ENCODE measurements at regions not wholly inside any gene's neighbourhood (a gene's known extent, or its start where the extent isn't known, plus 50 kb on each side); places are given as distances from the start of the nearest gene placed in this dataset.

DNA sequence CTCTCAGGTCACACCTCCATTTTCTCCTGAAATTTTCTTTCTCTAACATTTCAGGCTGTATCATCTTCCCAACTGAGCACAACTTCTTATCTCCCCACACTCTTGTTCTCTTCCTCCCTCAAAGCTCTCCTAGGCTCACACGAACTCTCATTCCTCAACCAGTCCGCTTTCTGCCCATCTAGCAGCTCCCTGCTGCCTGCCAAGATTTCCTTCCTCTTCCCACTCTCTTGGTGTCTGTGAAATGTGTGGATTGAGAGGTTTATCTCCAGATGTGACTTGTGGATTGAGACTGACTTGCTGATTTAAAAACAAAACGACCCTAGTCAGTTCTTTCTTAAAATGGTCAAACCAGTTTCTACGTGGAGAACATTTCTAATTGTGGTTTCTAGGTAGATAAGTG, 106.3 kb downstream of the MTNR1B start:
- H3K4me3 ChIP-seq (ENCODE audit: low read length in 2 of 2): no peak overlapping the region
- no peaks in the 10 kb centered on the region for H3K36me3 Mint-ChIP-seq
- no peak overlapping the region for H3K4me3 Mint-ChIP-seq
- ChIA-PET POLR2A (ENCODE audit: partially characterized antibody) (no interaction called here), CTCF (ENCODE audit: partially characterized antibody) (no interaction called here)
- H3K27me3 Mint-ChIP-seq: peaks cover 4 to 7% of the 10 kb centered on the region in 2 donors
- H3K4me1 Mint-ChIP-seq: no peaks in the 10 kb centered on the region
- no peaks in the 10 kb centered on the region for H3K9me3 ChIP-seq (ENCODE audit: control insufficient read depth in 1 of 2, low read length in 2 of 2)
- peaks cover 0 to 2% (median 0%) of the 10 kb centered on the region in 8 donors for H3K9me3 Mint-ChIP-seq
- no peaks in the 10 kb centered on the region for H3K27me3 ChIP-seq (ENCODE audit: insufficient read depth, low read length)
- no peak overlapping the region for H3K27ac ChIP-seq (ENCODE audit: low read depth, low read length)
- H3K36me3 ChIP-seq (ENCODE audit: insufficient read depth, low read length): no peaks in the 10 kb centered on the region
- H3K27ac Mint-ChIP-seq: no peak overlapping the region
- intact Hi-C loops (cut with micrococcal nuclease): no loop called here
- DNase-seq: no peak
- no peaks in the 10 kb centered on the region for H3K4me1 ChIP-seq (ENCODE audit: insufficient read depth, low read length)

DNA sequence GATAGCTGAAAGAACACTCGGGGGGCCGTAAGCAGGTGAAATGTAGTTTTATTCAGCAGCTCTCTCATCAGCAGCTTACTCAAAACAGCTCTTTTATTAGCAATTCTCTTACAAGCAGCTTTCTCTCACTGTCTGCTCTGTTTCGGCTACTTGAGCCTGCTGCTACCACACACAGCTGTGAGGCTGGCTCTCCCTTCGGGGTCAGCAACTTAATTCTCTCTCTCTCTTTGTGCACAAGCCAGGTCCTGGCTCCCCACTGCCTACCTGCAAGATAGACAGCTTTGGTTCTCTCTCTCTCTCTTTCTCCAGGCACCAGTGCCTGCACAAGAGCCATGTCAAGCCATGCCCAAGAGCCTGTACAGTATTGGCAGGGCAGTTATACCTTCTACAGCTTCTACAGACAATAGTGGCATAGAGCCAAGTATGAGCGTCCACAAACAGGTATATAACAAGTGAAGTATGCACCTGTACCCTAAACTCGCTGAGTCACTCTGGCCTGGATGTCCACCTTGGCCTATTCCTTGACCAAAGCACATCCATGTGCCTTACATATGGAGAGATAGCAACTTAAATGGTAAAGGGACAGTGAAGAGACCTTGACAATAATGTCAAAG, 110.8 kb downstream of the MTNR1B start:
- no peak for DNase-seq
- Histone ChIP-seq H3K4me1 (ENCODE audit: insufficient read depth, low read length) (no peaks in the 10 kb centered on the region), H3K27me3 (ENCODE audit: insufficient read depth, low read length) (no peaks in the 10 kb centered on the region), H3K36me3 (ENCODE audit: insufficient read depth, low read length) (no peaks in the 10 kb centered on the region), H3K27ac (ENCODE audit: low read depth, low read length) (no peak overlapping the region), H3K4me3 (ENCODE audit: low read length in 2 of 2) (no peak overlapping the region), H3K9me3 (ENCODE audit: control insufficient read depth in 1 of 2, low read length in 2 of 2) (no peaks in the 10 kb centered on the region)
- no peaks in the 10 kb centered on the region for H3K4me1 Mint-ChIP-seq
- ChIA-PET CTCF (ENCODE audit: partially characterized antibody) (no interaction called here), POLR2A (ENCODE audit: partially characterized antibody) (no interaction called here)
- no peak overlapping the region for H3K4me3 Mint-ChIP-seq
- no peak overlapping the region for H3K27ac Mint-ChIP-seq
- H3K9me3 Mint-ChIP-seq: no peaks in the 10 kb centered on the region
- intact Hi-C loops (cut with micrococcal nuclease): no loop called here
- H3K36me3 Mint-ChIP-seq: no peaks in the 10 kb centered on the region
- peaks cover 0 to 8% of the 10 kb centered on the region in 2 donors for H3K27me3 Mint-ChIP-seq

DNA sequence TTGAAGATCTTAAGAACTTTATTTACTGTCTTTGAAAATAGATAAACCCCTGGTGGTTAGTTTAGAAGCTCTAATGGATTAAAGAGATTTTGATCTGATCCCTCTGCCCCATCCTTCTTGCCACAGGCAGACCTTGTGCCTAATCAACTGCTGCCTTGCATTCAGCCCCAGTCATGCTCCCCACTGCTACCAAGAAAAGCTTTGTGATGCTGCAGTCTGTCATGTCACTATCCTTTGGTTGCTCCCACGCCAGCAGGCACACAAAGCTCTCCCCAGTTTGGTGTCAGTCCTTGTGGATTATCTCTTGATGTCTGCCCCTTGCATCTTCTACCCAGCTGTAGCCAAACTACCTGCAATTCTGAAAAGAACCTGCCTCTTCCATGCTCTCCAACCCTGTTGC, 112.2 kb downstream of the MTNR1B start:
- intact Hi-C loops (cut with micrococcal nuclease): no loop called here
- H3K9me3 ChIP-seq (ENCODE audit: control insufficient read depth in 1 of 2, low read length in 2 of 2): no peaks in the 10 kb centered on the region
- ChIA-PET POLR2A (ENCODE audit: partially characterized antibody) (no interaction called here), CTCF (ENCODE audit: partially characterized antibody) (no interaction called here)
- Mint-ChIP-seq H3K27me3 (peaks cover 0 to 9% of the 10 kb centered on the region in 2 donors), H3K9me3 (no peaks in the 10 kb centered on the region), H3K27ac (no peak overlapping the region), H3K36me3 (no peaks in the 10 kb centered on the region), H3K4me3 (no peak overlapping the region), H3K4me1 (no peaks in the 10 kb centered on the region)
- no peak overlapping the region for H3K27ac ChIP-seq (ENCODE audit: low read depth, low read length)
- H3K27me3 ChIP-seq (ENCODE audit: insufficient read depth, low read length): no peaks in the 10 kb centered on the region
- DNase-seq: no peak
- H3K36me3 ChIP-seq (ENCODE audit: insufficient read depth, low read length): no peaks in the 10 kb centered on the region
- no peaks in the 10 kb centered on the region for H3K4me1 ChIP-seq (ENCODE audit: insufficient read depth, low read length)
- no peak overlapping the region for H3K4me3 ChIP-seq (ENCODE audit: low read length in 2 of 2)

DNA sequence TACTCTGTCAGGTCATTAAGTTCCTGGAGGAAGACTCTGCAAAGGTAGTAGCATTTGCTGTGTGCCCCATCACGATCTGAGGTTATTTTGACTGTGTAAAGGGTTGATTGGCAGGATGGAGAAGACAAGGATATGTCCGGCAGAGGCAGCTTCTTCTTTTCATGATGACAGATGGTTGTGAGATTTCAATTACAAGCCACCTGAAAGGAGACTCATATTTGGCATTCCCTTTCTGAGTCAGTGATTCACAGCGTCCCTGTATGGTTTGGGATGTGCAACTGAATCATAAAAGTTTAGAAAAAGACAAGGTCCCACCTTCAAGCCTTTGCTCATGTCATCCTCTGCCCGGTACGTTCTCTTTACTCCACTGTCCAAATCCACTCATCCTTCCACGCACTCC, 113.4 kb downstream of the MTNR1B start:
- intact Hi-C loops (cut with micrococcal nuclease): no loop called here
- Histone ChIP-seq H3K27me3 (ENCODE audit: insufficient read depth, low read length) (no peaks in the 10 kb centered on the region), H3K9me3 (ENCODE audit: control insufficient read depth in 1 of 2, low read length in 2 of 2) (no peaks in the 10 kb centered on the region), H3K36me3 (ENCODE audit: insufficient read depth, low read length) (no peaks in the 10 kb centered on the region), H3K4me3 (ENCODE audit: low read length in 2 of 2) (no peak overlapping the region), H3K27ac (ENCODE audit: low read depth, low read length) (no peak overlapping the region), H3K4me1 (ENCODE audit: insufficient read depth, low read length) (no peaks in the 10 kb centered on the region)
- no peak overlapping the region for H3K4me3 Mint-ChIP-seq
- no peaks in the 10 kb centered on the region for H3K9me3 Mint-ChIP-seq
- H3K36me3 Mint-ChIP-seq: no peaks in the 10 kb centered on the region
- no peak for DNase-seq
- no peak overlapping the region for H3K27ac Mint-ChIP-seq
- no peaks in the 10 kb centered on the region for H3K4me1 Mint-ChIP-seq
- H3K27me3 Mint-ChIP-seq: peaks cover 0 to 5% of the 10 kb centered on the region in 2 donors
- POLR2A ChIA-PET (ENCODE audit: partially characterized antibody): no interaction called here
- CTCF ChIA-PET (ENCODE audit: partially characterized antibody): no interaction called here

DNA sequence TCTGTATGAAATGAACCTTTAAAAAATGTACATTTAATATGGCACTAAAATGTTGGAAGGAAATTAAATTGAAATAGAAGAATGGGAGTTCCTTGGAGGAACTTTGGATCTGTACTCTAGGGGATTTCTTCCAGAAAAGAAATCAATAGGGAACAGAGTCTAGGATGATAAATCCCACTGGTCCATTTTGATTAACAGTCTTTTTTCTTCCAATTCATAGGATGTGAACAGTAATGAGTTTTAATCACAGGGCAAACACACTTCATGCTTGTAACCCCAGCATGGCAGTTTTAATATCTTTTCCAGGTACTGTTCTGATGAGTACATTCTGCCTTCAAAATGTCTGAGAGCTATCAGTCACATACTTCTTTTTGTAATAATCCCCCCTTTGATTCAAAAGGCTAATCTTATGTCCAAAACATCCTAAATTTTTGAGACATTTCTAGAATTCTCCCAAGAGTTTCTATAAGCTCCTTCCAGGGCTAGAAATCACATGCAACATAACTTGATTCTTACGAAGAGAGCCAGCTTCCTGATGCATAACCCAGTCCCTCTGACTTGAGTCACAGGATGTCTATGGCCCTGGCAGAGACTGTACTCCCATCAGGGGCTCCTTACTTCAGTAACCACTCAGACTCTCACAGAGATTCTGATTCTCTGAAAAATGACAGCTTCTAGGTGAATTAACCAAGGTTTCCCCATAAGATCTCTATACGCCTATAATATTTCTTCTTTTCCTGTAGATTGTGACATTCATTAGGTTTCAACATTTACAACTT, 112.9 kb downstream of the SLC36A4 start:
- no peak for DNase-seq
- Histone ChIP-seq H3K9me3 (ENCODE audit: control insufficient read depth in 1 of 2, low read length in 2 of 2) (no peaks in the 10 kb centered on the region), H3K36me3 (ENCODE audit: insufficient read depth, low read length) (no peaks in the 10 kb centered on the region), H3K27ac (ENCODE audit: low read depth, low read length) (no peak overlapping the region), H3K4me1 (ENCODE audit: insufficient read depth, low read length) (no peaks in the 10 kb centered on the region), H3K4me3 (ENCODE audit: low read length in 2 of 2) (no peak overlapping the region), H3K27me3 (ENCODE audit: insufficient read depth, low read length) (no peaks in the 10 kb centered on the region)
- intact Hi-C loops (cut with micrococcal nuclease): no loop called here
- Mint-ChIP-seq H3K27ac (no peak overlapping the region), H3K27me3 (peaks cover 0 to 4% of the 10 kb centered on the region in 2 donors), H3K9me3 (no peaks in the 10 kb centered on the region), H3K4me3 (no peak overlapping the region), H3K36me3 (no peaks in the 10 kb centered on the region), H3K4me1 (no peaks in the 10 kb centered on the region)
- ChIA-PET POLR2A (ENCODE audit: partially characterized antibody) (no interaction called here), CTCF (ENCODE audit: partially characterized antibody) (interaction anchor here (0.8 kb wide), 1 partner anchor 9 kb away, joined by 3 read pairs; no protein-coding TSS in a partner anchor)

DNA sequence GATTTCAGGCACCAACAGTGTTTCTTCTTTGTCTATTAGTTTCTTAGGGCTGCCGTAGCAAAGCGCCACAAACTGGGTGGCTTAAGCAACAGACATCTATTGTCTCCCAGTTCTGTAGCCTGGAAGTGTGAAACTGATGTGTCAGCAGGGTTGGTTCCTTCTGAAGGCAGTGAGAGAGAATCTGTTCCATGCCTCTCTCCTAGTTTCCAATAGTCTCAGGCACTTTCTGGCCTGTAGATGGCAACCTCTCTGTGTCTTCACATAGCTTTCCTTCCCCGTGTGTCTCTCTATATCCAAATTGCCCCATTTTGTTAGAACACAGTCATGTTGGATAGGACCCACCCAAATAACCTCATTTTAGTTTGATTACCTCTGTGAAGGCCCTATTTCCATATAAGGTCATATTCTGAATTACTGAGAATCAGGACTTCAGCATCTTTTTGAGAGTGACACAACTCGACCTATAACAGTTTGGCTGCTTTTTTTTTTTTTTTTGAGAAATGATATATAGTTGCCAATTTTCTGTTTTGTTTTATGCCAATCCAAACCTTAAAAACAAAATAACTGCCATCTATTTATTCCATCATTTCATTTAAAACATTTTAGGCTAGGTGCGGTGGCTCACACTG, 108.2 kb downstream of the SLC36A4 start:
- CTCF ChIA-PET (ENCODE audit: partially characterized antibody): interaction anchor here (0.8 to 1.3 kb wide), 2 partner anchors 10 to 18 kb away, joined by 3 to 4 read pairs; no protein-coding TSS in a partner anchor
- H3K27ac Mint-ChIP-seq: no peak overlapping the region
- no peak for DNase-seq

More for the DNA sequence above, 108.2 kb downstream of the SLC36A4 start:
- no peaks in the 10 kb centered on the region for H3K9me3 ChIP-seq (ENCODE audit: control insufficient read depth in 1 of 2, low read length in 2 of 2)
- peaks cover 0 to 3% of the 10 kb centered on the region in 2 donors for H3K27me3 Mint-ChIP-seq
- H3K4me1 Mint-ChIP-seq: no peaks in the 10 kb centered on the region
- intact Hi-C loops (cut with micrococcal nuclease): no loop called here
- no peaks in the 10 kb centered on the region for H3K27me3 ChIP-seq (ENCODE audit: insufficient read depth, low read length)
- H3K4me1 ChIP-seq (ENCODE audit: insufficient read depth, low read length): no peaks in the 10 kb centered on the region
- POLR2A ChIA-PET (ENCODE audit: partially characterized antibody): no interaction called here
- no peak overlapping the region for H3K27ac ChIP-seq (ENCODE audit: low read depth, low read length)
- no peaks in the 10 kb centered on the region for H3K36me3 Mint-ChIP-seq
- H3K4me3 ChIP-seq (ENCODE audit: low read length in 2 of 2): no peak overlapping the region
- no peaks in the 10 kb centered on the region for H3K36me3 ChIP-seq (ENCODE audit: insufficient read depth, low read length)
- H3K4me3 Mint-ChIP-seq: no peak overlapping the region
- no peaks in the 10 kb centered on the region for H3K9me3 Mint-ChIP-seq
